GM18520 (cell line): ENCODE measurements at regions not wholly inside any gene's neighbourhood (a gene's known extent, or its start where the extent isn't known, plus 50 kb on each side); places are given as distances from the start of the nearest gene placed in this dataset.
"Not testable (repeated sequence)": the region's sequence is repeated elsewhere in the genome, so short reads cannot be mapped to it uniquely, and the experiment has no call there.

Experiments
- ATAC-seq: cut with Tn5 transposase; IDR thresholded peaks from one replicate; pipeline ENCODE4 v1.9.1; 2021; ENCODE audit not compliant: unreplicated experiment

DNA sequence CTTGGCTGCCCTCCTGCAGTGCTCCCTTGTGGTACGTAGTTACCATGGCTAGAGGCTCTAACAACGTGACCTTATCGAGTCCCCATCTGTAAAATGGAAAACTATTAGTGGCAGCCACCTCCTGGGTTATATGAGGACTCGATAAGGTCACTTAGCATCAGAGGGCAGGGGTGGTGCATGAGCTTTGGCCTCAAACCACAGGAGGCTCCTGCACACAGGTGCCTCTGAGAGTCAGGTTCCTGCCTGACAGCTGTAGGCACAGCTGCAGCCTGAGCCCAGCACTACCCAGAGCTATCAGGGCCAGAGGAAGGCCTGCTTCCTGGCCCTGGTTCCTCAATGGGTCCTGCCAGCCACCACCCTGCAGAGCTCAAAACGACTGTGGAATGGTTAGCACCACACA is 57.2 kb upstream of the SEC14L1 start:
- ATAC-seq, result no peak

DNA sequence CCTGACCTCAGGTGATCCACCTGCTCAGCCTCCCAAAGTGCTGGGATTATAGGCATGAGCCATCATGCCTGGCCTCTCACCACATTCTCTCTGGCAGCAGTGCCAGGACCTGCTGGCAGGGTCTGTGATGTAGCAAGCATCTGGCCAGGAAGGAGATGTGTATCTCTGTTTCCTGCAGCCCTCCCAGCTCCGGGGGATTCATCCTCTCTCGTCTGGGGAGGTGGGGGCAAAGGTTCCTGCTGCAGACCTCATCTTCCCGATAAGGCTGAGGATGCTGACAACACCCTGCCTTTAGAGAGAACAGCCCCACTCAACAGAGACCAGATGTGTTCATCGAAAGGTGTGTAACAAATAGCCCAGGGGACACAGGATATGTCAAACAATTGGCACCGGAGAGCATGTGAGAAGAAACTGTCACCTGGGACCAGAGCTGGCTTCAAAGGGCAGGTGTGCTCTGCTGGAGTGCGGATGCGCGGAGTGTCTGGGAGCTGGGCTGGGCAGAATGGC is 54.8 kb upstream of the SEC14L1 start:
- ATAC-seq, result no peak

GRCh38 chr17:77086433-77087010 is 54.2 kb upstream of the SEC14L1 start:
- no peak for ATAC-seq

DNA sequence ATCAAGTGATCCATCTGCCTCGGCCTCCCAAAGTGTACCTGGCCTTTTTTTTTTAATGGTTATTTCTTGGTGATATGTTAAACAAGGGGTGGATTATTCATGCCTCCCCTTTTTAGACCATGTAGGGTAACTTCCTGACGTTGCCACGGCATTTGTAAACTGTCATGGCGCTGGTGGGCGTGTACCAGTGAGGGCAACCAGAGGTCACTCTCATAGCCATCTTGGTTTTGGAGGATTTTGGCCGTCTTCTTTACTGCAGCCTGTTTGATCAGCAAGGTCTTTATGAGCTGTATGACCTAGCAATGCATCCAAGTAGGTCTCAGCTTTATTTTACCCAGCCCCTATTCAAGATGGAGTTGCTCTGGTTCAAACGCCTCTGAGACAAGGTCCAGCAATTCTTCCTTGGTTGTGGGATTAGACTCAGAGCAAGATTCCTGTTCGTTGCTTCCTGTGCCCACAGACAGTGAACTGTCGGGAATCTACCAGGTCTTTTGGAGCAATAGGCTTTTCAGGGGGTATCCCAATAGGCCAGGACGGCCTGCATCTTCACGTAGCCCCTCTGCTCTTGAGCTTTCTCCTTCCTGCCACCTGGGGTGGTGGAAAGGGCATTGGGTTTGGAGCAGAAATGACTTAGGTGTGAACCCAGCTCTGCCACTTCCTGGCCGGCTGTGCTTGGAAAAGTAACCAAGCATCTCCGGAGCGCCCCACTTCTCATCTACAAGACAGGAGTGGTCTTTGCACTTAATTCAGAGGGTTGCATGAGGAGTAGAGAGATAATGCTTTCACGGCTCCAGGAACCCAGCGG is 52.9 kb upstream of the SEC14L1 start:
- no peak for ATAC-seq

DNA sequence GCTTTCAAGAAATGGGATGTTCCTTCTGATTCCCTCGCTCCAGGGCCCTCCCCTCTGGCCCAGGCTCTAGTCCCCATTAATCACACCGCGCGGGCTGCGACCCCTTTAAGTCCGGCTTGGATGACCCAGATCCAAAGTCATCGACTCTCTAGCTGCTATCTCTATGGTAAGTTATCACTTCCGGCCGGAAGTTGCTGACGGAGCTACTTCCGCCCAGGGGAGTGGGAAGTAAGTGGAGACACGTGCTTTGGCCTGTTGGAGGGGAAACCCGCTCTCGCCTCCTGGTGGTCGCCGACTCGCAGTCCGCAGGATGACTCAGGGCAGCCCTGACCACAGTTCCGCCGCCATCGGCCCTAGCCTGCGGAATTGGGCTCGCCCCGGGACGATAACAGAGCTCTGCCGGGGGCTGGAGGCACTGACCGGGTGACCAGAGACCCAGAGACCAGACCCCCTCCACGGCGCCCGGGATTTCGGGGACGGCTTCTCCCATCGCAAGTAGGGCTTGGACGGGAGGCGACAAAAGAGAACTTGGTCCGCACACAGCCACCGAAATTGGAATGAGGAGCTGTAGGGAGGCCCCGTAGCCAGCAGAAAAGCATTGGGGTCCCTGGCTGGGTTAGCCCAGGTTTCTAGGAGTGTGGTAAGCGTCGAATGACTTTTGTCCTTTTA is 52.2 kb upstream of the SEC14L1 start:
- peak; percentile 88 for ATAC-seq

DNA sequence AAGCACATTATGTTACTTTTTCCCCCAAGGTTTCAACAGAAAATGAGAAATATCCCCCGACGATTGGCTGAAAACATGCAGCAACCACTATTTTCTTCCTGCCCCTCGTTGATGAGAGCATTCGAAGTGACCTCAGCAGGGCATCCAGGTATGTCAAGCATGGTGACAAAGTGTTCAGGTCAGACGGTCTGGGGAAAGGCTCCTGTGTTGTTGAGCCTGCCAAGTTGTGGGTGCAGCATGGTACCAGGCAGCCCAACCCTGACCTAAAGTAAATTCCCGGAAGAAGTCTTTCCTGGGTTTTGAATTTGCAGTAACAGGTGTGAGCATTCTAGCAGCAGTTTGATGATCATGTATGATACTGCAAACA is 51.7 kb upstream of the SEC14L1 start:
- no peak for ATAC-seq

- not testable (repeated sequence) for ATAC-seq
These were observed 50.8 kb upstream of the SEC14L1 start for GRCh38 chr17:77089949-77090348.

GRCh38 chr17:77090476-77090875 is 50.3 kb upstream of the SEC14L1 start:
- ATAC-seq, result no peak
